ENCODE measurements at regions not wholly inside any gene's neighbourhood (a gene's known extent, or its start where the extent isn't known, plus 50 kb on each side); places are given as distances from the start of the nearest gene placed in this dataset.

- TF ChIP-seq, protein P1, sequence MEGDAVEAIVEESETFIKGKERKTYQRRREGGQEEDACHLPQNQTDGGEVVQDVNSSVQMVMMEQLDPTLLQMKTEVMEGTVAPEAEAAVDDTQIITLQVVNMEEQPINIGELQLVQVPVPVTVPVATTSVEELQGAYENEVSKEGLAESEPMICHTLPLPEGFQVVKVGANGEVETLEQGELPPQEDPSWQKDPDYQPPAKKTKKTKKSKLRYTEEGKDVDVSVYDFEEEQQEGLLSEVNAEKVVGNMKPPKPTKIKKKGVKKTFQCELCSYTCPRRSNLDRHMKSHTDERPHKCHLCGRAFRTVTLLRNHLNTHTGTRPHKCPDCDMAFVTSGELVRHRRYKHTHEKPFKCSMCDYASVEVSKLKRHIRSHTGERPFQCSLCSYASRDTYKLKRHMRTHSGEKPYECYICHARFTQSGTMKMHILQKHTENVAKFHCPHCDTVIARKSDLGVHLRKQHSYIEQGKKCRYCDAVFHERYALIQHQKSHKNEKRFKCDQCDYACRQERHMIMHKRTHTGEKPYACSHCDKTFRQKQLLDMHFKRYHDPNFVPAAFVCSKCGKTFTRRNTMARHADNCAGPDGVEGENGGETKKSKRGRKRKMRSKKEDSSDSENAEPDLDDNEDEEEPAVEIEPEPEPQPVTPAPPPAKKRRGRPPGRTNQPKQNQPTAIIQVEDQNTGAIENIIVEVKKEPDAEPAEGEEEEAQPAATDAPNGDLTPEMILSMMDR (IDR thresholded peaks at IDR 0.05): no peak
- no peak for TF ChIP-seq EP300 (IDR thresholded peaks at IDR 0.05)
These were observed 113.6 kb upstream of the LIFR start for GRCh38 chr5:38670066-38670465.
